A549 (cell line): ENCODE measurements at regions not wholly inside any gene's neighbourhood (a gene's known extent, or its start where the extent isn't known, plus 50 kb on each side); places are given as distances from the start of the nearest gene placed in this dataset.

Experiments
- ATAC-seq, 2 experiments: fragments of 200-7000 bp in 1 of 2; fragments of >200 bp in 1 of 2; cut with Nextera tagmentation in 1 of 2; cut with Tn5 transposase in 1 of 2; 3 replicates each; pipeline versions ENCODE4 v1.8.0 to v1.9.1; 2018 to 2020; ENCODE audit warnings: mild to moderate bottlenecking in 1 of 2, moderate library complexity in 1 of 2
- CTCF ChIA-PET: fragments of 300-600 bp; sonication (Branson Sonifier 250); formaldehyde crosslinking; extraction: SDS; loops from one replicate; lab custom pipeline; 2021; ENCODE audit warnings: antibody characterized with exemption, inconsistent platforms; lab: Yijun Ruan, JAX
- POLR2A ChIA-PET: fragments of 350-600 bp; formaldehyde crosslinking; extraction: SDS; loops from one replicate; lab custom pipeline; 2021; ENCODE audit warnings: antibody characterized with exemption, inconsistent platforms; lab: Yijun Ruan, JAX
- DNase-seq, 2 experiments: peaks; one replicate each; pipeline versions ENCODE4 v3.0.0 to v3.0.0-alpha.2; 2011 to 2016; ENCODE audit warnings: low read depth in 1 of 2, low spot score in 1 of 2
- FAIRE-seq: peaks from 2 replicates; lab custom pipeline; 2011; peaks lifted over from hg19 to GRCh38; lab: Jason Lieb, UNC
- H3K27ac ChIP-seq, 2 experiments: fragments of >200 bp; sonication (Bioruptor Twin); formaldehyde crosslinking; 3 replicates each; pipeline ENCODE4 v1.5.1; 2016 to 2017
- H3K4me1 ChIP-seq: fragments of >200 bp; sonication (Bioruptor Twin); formaldehyde crosslinking; 3 replicates; pipeline ENCODE4 v1.6.1; 2016
- H3K4me2 ChIP-seq: fragments of >200 bp; sonication (Bioruptor Twin); formaldehyde crosslinking; 3 replicates; pipeline ENCODE4 v1.6.1; 2016
- H3K4me3 ChIP-seq: fragments of >200 bp; sonication (Bioruptor Twin); formaldehyde crosslinking; 3 replicates; pipeline ENCODE4 v1.5.1; 2016
- H3K9me3 ChIP-seq: fragments of >200 bp; sonication (Bioruptor Twin); formaldehyde crosslinking; 3 replicates; pipeline ENCODE4 v1.6.1; 2016
- ATOH8 ChIP-seq: fragments of 250-450 bp; sonication (Bioruptor Pico); IDR thresholded peaks from 2 replicates; pipeline ENCODE4 v1.5.0; 2020; ENCODE audit warnings: low read depth, mild to moderate bottlenecking, moderate library complexity
- CBX8 ChIP-seq: fragments of 200-600 bp; sonication (generic); IDR thresholded peaks from 2 replicates; pipeline ENCODE4 v1.6.1; 2016
- CEBPB ChIP-seq, 2 experiments: fragments of >200 bp in 1 of 2; sonication (Bioruptor Twin) in 1 of 2; formaldehyde crosslinking in 1 of 2; IDR thresholded peaks; 2 replicates each; pipeline ENCODE4 v1.6.1; 2012 to 2016
- CHD2 ChIP-seq: fragments of 150-350 bp; IDR thresholded peaks from 2 replicates; pipeline ENCODE4 v1.6.1; 2014; ENCODE audit warnings: low read length; ENCODE audit not compliant: partially characterized antibody
- CHD4 ChIP-seq: fragments of 200-600 bp; sonication (generic); IDR thresholded peaks from 2 replicates; pipeline ENCODE4 v1.6.1; 2016; ENCODE audit warnings: antibody characterized with exemption, mild to moderate bottlenecking, borderline replicate concordance
- CTCF ChIP-seq: fragments of >200 bp; sonication (Bioruptor Twin); formaldehyde crosslinking; IDR thresholded peaks from 3 replicates; pipeline ENCODE4 v1.5.1; 2016
- ESRRA ChIP-seq: fragments of 150-350 bp; IDR thresholded peaks from 2 replicates; pipeline ENCODE4 v1.6.1; 2014; ENCODE audit warnings: mild to moderate bottlenecking, low read length, borderline replicate concordance
- FOSB ChIP-seq: fragments of 250-450 bp; sonication (Bioruptor Pico); IDR thresholded peaks from 2 replicates; pipeline ENCODE4 v1.5.0; 2020; ENCODE audit warnings: mild to moderate bottlenecking, moderate library complexity
- FOSL2 ChIP-seq, 2 experiments: fragments of 450-650 bp in 1 of 2; fragments of >200 bp in 1 of 2; sonication (Bioruptor Twin) in 1 of 2; formaldehyde crosslinking; IDR thresholded peaks; 2 replicates each; pipeline versions ENCODE4 v1.5.0 to v1.6.1; 2016 to 2020; ENCODE audit warnings: mild to moderate bottlenecking in 1 of 2, moderate library complexity in 1 of 2
- FOXS1 ChIP-seq: fragments of 250-450 bp; sonication (Bioruptor Pico); IDR thresholded peaks from 2 replicates; pipeline ENCODE4 v1.5.0; 2020; ENCODE audit warnings: mild to moderate bottlenecking, moderate library complexity
- HEYL ChIP-seq: fragments of 250-450 bp; sonication (Bioruptor Pico); IDR thresholded peaks from 2 replicates; pipeline ENCODE4 v1.8.0; 2021; ENCODE audit warnings: mild to moderate bottlenecking, moderate library complexity
- HOXA7 ChIP-seq: fragments of 250-450 bp; sonication (Bioruptor Pico); IDR thresholded peaks from 2 replicates; pipeline ENCODE4 v1.5.0; 2020; ENCODE audit warnings: mild to moderate bottlenecking, moderate library complexity
- HOXB13 ChIP-seq: fragments of 250-450 bp; sonication (Bioruptor Pico); IDR thresholded peaks from 2 replicates; pipeline ENCODE4 v1.5.0; 2020; ENCODE audit warnings: low read depth, mild to moderate bottlenecking, moderate library complexity
- JUN ChIP-seq, 2 experiments: fragments of >200 bp; sonication (Bioruptor Twin); formaldehyde crosslinking; IDR thresholded peaks; 2 replicates in 1 of 2; 3 replicates in 1 of 2; pipeline ENCODE4 v1.6.1; 2016 to 2017
- KDM1A ChIP-seq: fragments of 200-600 bp; sonication (generic); IDR thresholded peaks from 2 replicates; pipeline ENCODE4 v1.6.1; 2016; ENCODE audit warnings: low read depth, mild to moderate bottlenecking
- MAX ChIP-seq: IDR thresholded peaks from 2 replicates; pipeline ENCODE4 v1.6.1; 2012
- MAZ ChIP-seq: fragments of 150-350 bp; IDR thresholded peaks from 2 replicates; pipeline ENCODE4 v1.6.1; 2014; ENCODE audit warnings: antibody characterized with exemption, low read depth, low read length, borderline replicate concordance
- NFE2L2 ChIP-seq: fragments of 150-350 bp; conservative IDR thresholded peaks from 2 replicates; pipeline ENCODE4 v1.6.1; 2014; ENCODE audit warnings: low read length
- PBX3 ChIP-seq: IDR thresholded peaks from 2 replicates; pipeline ENCODE4 v1.6.1; 2012
- PHF8 ChIP-seq: fragments of 200-600 bp; sonication (generic); IDR thresholded peaks from 2 replicates; pipeline ENCODE4 v1.6.1; 2016; ENCODE audit warnings: low read depth, mild to moderate bottlenecking, antibody characterized with exemption, moderate library complexity, borderline replicate concordance
- POLR2A ChIP-seq: IDR thresholded peaks from 2 replicates; pipeline ENCODE4 v1.6.1; 2012; ENCODE audit warnings: mild to moderate bottlenecking, low read length
- RARB ChIP-seq: fragments of 250-450 bp; sonication (Bioruptor Pico); IDR thresholded peaks from 2 replicates; pipeline ENCODE4 v1.8.0; 2021; ENCODE audit warnings: mild to moderate bottlenecking, moderate library complexity
- SMC3 ChIP-seq: fragments of >200 bp; sonication (Bioruptor Twin); formaldehyde crosslinking; IDR thresholded peaks from 3 replicates; pipeline ENCODE4 v1.6.1; 2018; ENCODE audit warnings: inconsistent platforms
- SREBF2 ChIP-seq: fragments of 450-650 bp; IDR thresholded peaks from 2 replicates; pipeline ENCODE4 v1.6.1; 2014; ENCODE audit warnings: mild to moderate bottlenecking, moderate library complexity
- TP53 ChIP-seq: fragments of 250-450 bp; sonication (Bioruptor Pico); IDR thresholded peaks from 2 replicates; pipeline ENCODE4 v1.5.0; 2021; ENCODE audit warnings: mild to moderate bottlenecking, moderate library complexity
- USF2 ChIP-seq: fragments of 450-650 bp; IDR thresholded peaks from 2 replicates; pipeline ENCODE4 v1.6.1; 2014; ENCODE audit warnings: antibody characterized with exemption
- ZFP36 ChIP-seq: fragments of 450-650 bp; IDR thresholded peaks from 2 replicates; pipeline ENCODE4 v1.6.1; 2014; ENCODE audit warnings: borderline replicate concordance; ENCODE audit not compliant: partially characterized antibody
- ZNF302 ChIP-seq: fragments of 250-450 bp; sonication (Bioruptor Pico); IDR thresholded peaks from 2 replicates; pipeline ENCODE4 v1.9.0; 2021; ENCODE audit warnings: inconsistent platforms, mild to moderate bottlenecking, moderate library complexity
- WGBS: methylation state at CpG from one replicate; pipeline ENCODE4 v1.1.6; 2017; ENCODE audit errors: missing lambda C conversion rate; 5-methylcytosine and 5-hydroxymethylcytosine counted together

GRCh38 chr5:173499471-173500212 lies 116.8 kb downstream of the BOD1 start:
- WGBS, result 79% methylated on average over 12 of the region's 14 CpGs
- DNase-seq, result no peak
- CTCF ChIA-PET, result interaction anchor here (2.3 kb wide), 1 partner anchor 73 kb away, joined by 6 read pairs; no protein-coding TSS in a partner anchor
- ATAC-seq, result no peak
- no peak overlapping the region for H3K4me3 ChIP-seq
- TF ChIP-seq KDM1A (no peak), FOXS1 (no peak), JUN (IDR thresholded peaks at IDR 0.05) (no peak), RARB (CRISPR knock-in tag) (no peak), FOSL2 (IDR thresholded peaks at IDR 0.05) (no peak), FOSL2 (CRISPR knock-in tag; IDR thresholded peaks at IDR 0.05) (no peak), ATOH8 (CRISPR knock-in tag) (no peak), SMC3 (no peak), NFE2L2 (no peak), CHD2 (no peak), CEBPB (IDR thresholded peaks at IDR 0.05) (no peak), CHD4 (no peak), ESRRA (no peak), USF2 (no peak), HOXA7 (CRISPR knock-in tag) (no peak), ZNF302 (CRISPR knock-in tag) (no peak), TP53 (CRISPR knock-in tag) (no peak), CTCF (no peak)
- H3K4me2 ChIP-seq, result no peak overlapping the region
- no peak overlapping the region for H3K27ac ChIP-seq
- POLR2A ChIA-PET, result no interaction called here
- FAIRE-seq, result no peak
- H3K4me1 ChIP-seq, result no peaks in the 10 kb centered on the region
- no peaks in the 10 kb centered on the region for H3K9me3 ChIP-seq

- WGBS, result 81% methylated on average over 14 of the region's 16 CpGs
- no peak overlapping the region for H3K4me2 ChIP-seq
- TF ChIP-seq PBX3, result no peak
- TF ChIP-seq HEYL (CRISPR knock-in tag), result no peak
- no peak for TF ChIP-seq MAX
- no peak for TF ChIP-seq HOXB13 (CRISPR knock-in tag)
- no peak for TF ChIP-seq POLR2A
- TF ChIP-seq FOSB (CRISPR knock-in tag), result no peak
- TF ChIP-seq CBX8, result no peak
- TF ChIP-seq PHF8, result no peak
- no peak for TF ChIP-seq SREBF2
- no peak for TF ChIP-seq ZFP36
- TF ChIP-seq MAZ, result no peak
- no peak for TF ChIP-seq CTCF
- TF ChIP-seq FOXS1, result no peak
Observed at GRCh38 chr5:173498739-173499470, 117.5 kb downstream of the BOD1 start.

More at GRCh38 chr5:173498739-173499470, 117.5 kb downstream of the BOD1 start:
- Histone ChIP-seq H3K9me3 (no peaks in the 10 kb centered on the region), H3K27ac (no peak overlapping the region), H3K4me1 (no peaks in the 10 kb centered on the region), H3K4me3 (no peak overlapping the region)
- no peak for FAIRE-seq
- ATAC-seq, result no peak
- ChIA-PET CTCF (interaction anchor here (2.3 kb wide), 1 partner anchor 74 kb away, joined by 6 read pairs; no protein-coding TSS in a partner anchor), POLR2A (no interaction called here)
- no peak for DNase-seq
